Stomach (tissue), 8 donors: ENCODE measurements at regions not wholly inside any gene's neighbourhood (a gene's known extent, or its start where the extent isn't known, plus 50 kb on each side); places are given as distances from the start of the nearest gene placed in this dataset.

ENCODE experiments used
- DNase-seq, 2 donors: peaks; one replicate each; pipeline versions ENCODE4 v3.0.0 to v3.0.0-alpha.2; 2013 to 2019
- H3K27ac ChIP-seq, 5 donors: fragments of 200-600 bp in 4 of 5; sonication (generic) in 4 of 5; one replicate each; pipeline ENCODE4 v1.5.1; 2013 to 2019; ENCODE audit warnings: mild to moderate bottlenecking in 1 of 5, moderate library complexity in 1 of 5
- H3K27me3 ChIP-seq, 3 donors: fragments of 200-600 bp; sonication (generic); one replicate each; pipeline ENCODE4 v1.5.1; 2017 to 2019; ENCODE audit warnings: mixed run types in 1 of 3
- H3K36me3 ChIP-seq, 4 donors: fragments of 200-600 bp; sonication (generic); 1 replicate in 3 of 4; 2 replicates in 1 of 4; pipeline ENCODE4 v1.5.1; 2016 to 2019
- H3K4me1 ChIP-seq, 4 donors: fragments of 200-600 bp; sonication (generic); one replicate each; pipeline ENCODE4 v1.5.1; 2016 to 2019
- H3K4me3 ChIP-seq, 4 donors: fragments of 200-600 bp; sonication (generic) in 3 of 4; one replicate each; pipeline ENCODE4 v1.5.1; 2016 to 2019; ENCODE audit warnings: mild to moderate bottlenecking in 1 of 4
- H3K9me3 ChIP-seq, 4 donors: fragments of 200-600 bp; sonication (generic); one replicate each; pipeline ENCODE4 v1.5.1; 2016 to 2019
- EP300 ChIP-seq: sonication (generic); formaldehyde crosslinking; IDR thresholded peaks from one replicate; pipeline ENCODE4 v1.6.1; 2017; ENCODE audit warnings: antibody characterized with exemption
- POLR2A ChIP-seq, 4 donors: fragments of 450-650 bp; IDR thresholded peaks; one replicate each; pipeline ENCODE4 v1.6.1; 2016; ENCODE audit warnings: antibody characterized with exemption in 4 of 4, control low read depth in 2 of 4, mild to moderate bottlenecking in 1 of 4, moderate library complexity in 1 of 4
- POLR2AphosphoS5 ChIP-seq, 3 donors: sonication (generic); formaldehyde crosslinking; IDR thresholded peaks; one replicate each; pipeline ENCODE4 v1.6.1; 2016; ENCODE audit warnings: antibody characterized with exemption in 3 of 3
- WGBS, 5 donors: extraction: QIAGEN DNeasy Blood & Tissue Kit in 3 of 5; methylation state at CpG; one replicate each; pipeline versions ENCODE4 v1.1.5 to v1.1.7; 2013 to 2018; 5-methylcytosine and 5-hydroxymethylcytosine counted together
- intact Hi-C: fragments of 100-400 bp; cut with DNase I; formaldehyde crosslinking; loops from one replicate; pipeline ENCODE4 v1.15.1; 2023; ENCODE audit warnings: low total_unique reads
- TF ChIP-seq, protein P1 (sequence below), 7 experiments: fragments of 450-650 bp in 4 of 7; fragments of 200-600 bp in 3 of 7; sonication (generic) in 3 of 7; IDR thresholded peaks; one replicate each; pipeline ENCODE4 v1.5.1; 2016 to 2019; ENCODE audit warnings: antibody characterized with exemption in 7 of 7, control low read depth in 2 of 7, mild to moderate bottlenecking in 1 of 7
- donor health status: healthy with polysubstance abuse.
- donor health status: Bipolar disorder and iron deficiency.
- donor health status: healthy.

DNA sequence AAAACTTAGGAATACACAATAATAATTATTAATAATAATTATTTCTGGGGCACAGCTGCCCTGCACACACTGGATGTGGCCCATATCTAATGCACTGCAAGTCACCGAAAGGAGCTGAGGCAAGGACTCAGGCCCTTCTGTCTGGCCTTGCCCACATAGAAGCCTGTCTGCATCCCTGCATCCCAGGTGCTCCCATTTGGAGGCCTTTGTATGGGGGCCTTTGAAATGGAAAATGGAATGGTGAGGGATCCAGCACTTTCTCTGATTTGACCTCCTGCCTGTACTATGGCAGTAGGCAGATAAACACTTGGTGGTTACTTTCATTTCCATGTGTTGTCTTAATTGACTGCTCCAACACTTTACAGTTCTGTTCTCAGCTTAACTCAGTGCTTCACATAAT, 75.7 kb upstream of the PTCHD4 start:
- no peak overlapping the region for H3K27ac ChIP-seq
- no peaks in the 10 kb centered on the region for H3K36me3 ChIP-seq
- H3K9me3 ChIP-seq: no peaks in the 10 kb centered on the region
- H3K4me1 ChIP-seq: no peaks in the 10 kb centered on the region
- H3K27me3 ChIP-seq: no peaks in the 10 kb centered on the region
- no peak for DNase-seq
- intact Hi-C loops: no loop called here
- TF ChIP-seq EP300 (no peak), POLR2AphosphoS5 (IDR thresholded peaks at IDR 0.05) (no peak), POLR2A (IDR thresholded peaks at IDR 0.05) (no peak)
- TF ChIP-seq, protein P1, sequence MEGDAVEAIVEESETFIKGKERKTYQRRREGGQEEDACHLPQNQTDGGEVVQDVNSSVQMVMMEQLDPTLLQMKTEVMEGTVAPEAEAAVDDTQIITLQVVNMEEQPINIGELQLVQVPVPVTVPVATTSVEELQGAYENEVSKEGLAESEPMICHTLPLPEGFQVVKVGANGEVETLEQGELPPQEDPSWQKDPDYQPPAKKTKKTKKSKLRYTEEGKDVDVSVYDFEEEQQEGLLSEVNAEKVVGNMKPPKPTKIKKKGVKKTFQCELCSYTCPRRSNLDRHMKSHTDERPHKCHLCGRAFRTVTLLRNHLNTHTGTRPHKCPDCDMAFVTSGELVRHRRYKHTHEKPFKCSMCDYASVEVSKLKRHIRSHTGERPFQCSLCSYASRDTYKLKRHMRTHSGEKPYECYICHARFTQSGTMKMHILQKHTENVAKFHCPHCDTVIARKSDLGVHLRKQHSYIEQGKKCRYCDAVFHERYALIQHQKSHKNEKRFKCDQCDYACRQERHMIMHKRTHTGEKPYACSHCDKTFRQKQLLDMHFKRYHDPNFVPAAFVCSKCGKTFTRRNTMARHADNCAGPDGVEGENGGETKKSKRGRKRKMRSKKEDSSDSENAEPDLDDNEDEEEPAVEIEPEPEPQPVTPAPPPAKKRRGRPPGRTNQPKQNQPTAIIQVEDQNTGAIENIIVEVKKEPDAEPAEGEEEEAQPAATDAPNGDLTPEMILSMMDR (IDR thresholded peaks at IDR 0.05): no peak
- no peak overlapping the region for H3K4me3 ChIP-seq
- 88 to 100% (median 92%) methylated on average over 1 of the region's 1 CpG for WGBS, 5 donors

- H3K27ac ChIP-seq: no peak overlapping the region
- no peaks in the 10 kb centered on the region for H3K9me3 ChIP-seq
- H3K36me3 ChIP-seq: no peaks in the 10 kb centered on the region
- no peaks in the 10 kb centered on the region for H3K27me3 ChIP-seq
- no peaks in the 10 kb centered on the region for H3K4me1 ChIP-seq
- peak in 1 of 2 donors; percentile 10 for DNase-seq
- intact Hi-C loops: no loop called here
- TF ChIP-seq POLR2A (IDR thresholded peaks at IDR 0.05): no peak
- no peak for TF ChIP-seq POLR2AphosphoS5 (IDR thresholded peaks at IDR 0.05)
- no peak for TF ChIP-seq EP300
- TF ChIP-seq, protein P1 (IDR thresholded peaks at IDR 0.05): no peak
- no peak overlapping the region for H3K4me3 ChIP-seq
Observed at GRCh38 chr6:48184648-48185047, 73.7 kb upstream of the PTCHD4 start.

DNA sequence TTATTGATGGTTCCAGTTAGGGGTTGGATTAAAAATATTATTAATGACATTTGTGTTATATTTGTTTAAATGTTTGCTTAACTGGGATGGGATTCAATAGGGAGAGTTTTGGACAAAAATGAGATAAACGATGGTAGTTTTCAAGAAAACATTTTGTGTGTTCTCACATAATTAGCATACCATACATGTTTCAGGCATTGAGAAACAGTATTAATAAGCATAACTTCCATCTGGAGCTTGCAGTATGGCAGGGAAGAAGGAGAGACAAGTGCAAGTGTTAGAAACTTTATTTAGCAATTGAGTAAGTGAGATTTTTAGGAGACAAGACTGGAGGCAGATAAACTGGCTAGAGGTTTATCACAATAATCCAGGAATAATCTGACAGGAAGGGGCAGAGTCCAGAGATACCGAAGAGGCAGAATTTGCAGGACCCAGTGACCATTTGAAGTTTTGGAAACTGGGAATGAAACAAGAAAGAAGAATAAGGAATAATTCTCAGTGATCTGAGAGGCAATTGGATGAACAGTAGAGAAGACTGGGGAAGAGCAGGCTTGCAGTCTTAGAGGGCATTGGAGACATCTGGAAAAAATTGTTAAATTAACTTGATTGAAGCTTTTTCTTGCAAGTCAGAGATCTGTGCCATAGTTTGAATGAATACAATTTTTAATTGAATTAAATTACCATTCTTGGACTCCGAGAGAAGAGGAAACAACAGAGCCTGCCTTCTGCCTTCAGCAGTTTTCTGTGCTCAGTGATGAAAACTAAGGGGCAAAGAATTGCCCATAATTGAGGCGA, 73.0 kb upstream of the PTCHD4 start:
- no peak overlapping the region for H3K4me3 ChIP-seq
- H3K27ac ChIP-seq: no peak overlapping the region
- H3K36me3 ChIP-seq: no peaks in the 10 kb centered on the region
- no peaks in the 10 kb centered on the region for H3K9me3 ChIP-seq
- intact Hi-C loops: no loop called here
- TF ChIP-seq POLR2AphosphoS5 (IDR thresholded peaks at IDR 0.05) (no peak), POLR2A (IDR thresholded peaks at IDR 0.05) (no peak), EP300 (no peak)
- TF ChIP-seq, protein P1 (IDR thresholded peaks at IDR 0.05): no peak
- peak in 1 of 2 donors; percentile 22 for DNase-seq
- 67 to 75% (median 74%) methylated on average over 4 of the region's 4 CpGs for WGBS, 5 donors
- H3K4me1 ChIP-seq: no peaks in the 10 kb centered on the region
- H3K27me3 ChIP-seq: no peaks in the 10 kb centered on the region

- no peak overlapping the region for H3K4me3 ChIP-seq
- TF ChIP-seq EP300: no peak
- TF ChIP-seq, protein P1 (IDR thresholded peaks at IDR 0.05): no peak
- TF ChIP-seq POLR2A (IDR thresholded peaks at IDR 0.05): no peak
- no peak for TF ChIP-seq POLR2AphosphoS5 (IDR thresholded peaks at IDR 0.05)
- 48 to 93% (median 83%) methylated on average over 1 of the region's 1 CpG for WGBS, 5 donors
Observed at GRCh38 chr6:48183178-48183577, 72.2 kb upstream of the PTCHD4 start.

More at GRCh38 chr6:48183178-48183577, 72.2 kb upstream of the PTCHD4 start:
- Histone ChIP-seq H3K9me3 (no peaks in the 10 kb centered on the region), H3K36me3 (no peaks in the 10 kb centered on the region), H3K4me1 (no peaks in the 10 kb centered on the region), H3K27ac (no peak overlapping the region), H3K27me3 (no peaks in the 10 kb centered on the region)
- intact Hi-C loops: no loop called here
- DNase-seq: no peak
